ENCODE measurements at regions not wholly inside any gene's neighbourhood (a gene's known extent, or its start where the extent isn't known, plus 50 kb on each side); places are given as distances from the start of the nearest gene placed in this dataset.

- DNase-seq = no peak
Measured at GRCh38 chr4:24720979-24721378, 74.4 kb upstream of the SOD3 start.

DNA sequence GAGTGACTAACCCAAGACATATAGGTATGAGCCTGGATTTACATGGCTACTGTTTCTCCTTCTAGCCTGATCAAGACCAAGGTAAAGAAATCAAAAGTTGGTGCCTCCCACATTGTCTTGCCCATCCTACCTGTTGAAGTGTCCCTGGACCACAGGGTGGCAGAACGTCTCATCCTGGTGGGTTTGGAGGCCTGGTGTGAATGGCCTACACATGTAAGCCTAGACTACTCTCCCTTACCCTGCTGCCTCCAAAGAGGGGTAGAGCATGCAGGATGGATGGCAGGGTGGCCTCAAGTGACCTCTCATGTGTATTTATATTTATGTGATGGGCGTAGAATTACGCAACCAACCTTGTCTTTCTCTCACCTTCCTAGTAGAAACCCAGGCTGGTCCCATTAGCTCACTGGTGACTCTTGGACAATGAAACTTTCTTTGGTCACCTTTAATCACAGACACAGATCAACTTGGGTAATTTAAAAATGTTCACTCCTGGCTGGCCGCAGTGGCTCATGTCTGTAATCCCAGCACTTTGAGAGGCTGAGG lies 73.3 kb upstream of the SOD3 start:
- DNase-seq = no peak

DNA sequence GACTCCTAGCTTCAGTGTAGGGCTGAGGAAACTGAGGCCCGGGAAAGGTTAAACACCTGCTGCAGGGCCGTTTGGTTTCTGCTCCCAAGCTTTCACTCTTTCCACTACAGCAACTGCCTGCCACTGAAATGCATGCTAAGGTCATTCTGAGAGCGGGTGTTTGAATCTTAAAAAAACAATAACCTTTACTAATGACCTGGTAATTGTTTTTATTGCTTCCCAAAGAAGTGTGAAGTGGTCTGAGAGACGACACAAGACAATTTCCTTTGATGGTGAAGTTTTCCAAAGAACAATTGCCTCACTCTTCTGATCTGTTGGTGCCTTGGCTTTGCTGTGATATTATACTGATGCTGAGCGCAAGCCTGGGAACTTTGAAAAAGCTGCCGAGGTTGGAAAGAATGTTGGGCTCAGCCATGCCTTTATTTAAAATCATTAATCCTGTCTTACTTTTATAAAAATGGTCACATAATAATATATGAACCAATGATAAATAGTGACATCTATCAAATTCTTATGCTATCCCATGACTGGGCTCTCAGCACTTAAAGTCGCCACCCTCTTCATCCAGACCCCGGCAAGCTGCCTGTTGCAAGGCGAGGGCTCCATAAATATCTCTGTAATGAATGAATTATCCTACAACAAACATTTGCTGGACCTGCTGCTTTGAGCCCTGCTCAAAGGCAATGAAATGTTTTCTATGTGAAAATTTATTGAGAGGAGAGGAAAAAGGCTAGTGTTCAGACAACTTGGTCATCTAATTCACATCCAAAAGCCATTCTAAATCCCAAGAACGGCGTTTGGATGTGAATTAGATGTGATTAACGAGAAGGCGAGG lies 67.8 kb upstream of the SOD3 start:
- DNase-seq = no peak

DNA sequence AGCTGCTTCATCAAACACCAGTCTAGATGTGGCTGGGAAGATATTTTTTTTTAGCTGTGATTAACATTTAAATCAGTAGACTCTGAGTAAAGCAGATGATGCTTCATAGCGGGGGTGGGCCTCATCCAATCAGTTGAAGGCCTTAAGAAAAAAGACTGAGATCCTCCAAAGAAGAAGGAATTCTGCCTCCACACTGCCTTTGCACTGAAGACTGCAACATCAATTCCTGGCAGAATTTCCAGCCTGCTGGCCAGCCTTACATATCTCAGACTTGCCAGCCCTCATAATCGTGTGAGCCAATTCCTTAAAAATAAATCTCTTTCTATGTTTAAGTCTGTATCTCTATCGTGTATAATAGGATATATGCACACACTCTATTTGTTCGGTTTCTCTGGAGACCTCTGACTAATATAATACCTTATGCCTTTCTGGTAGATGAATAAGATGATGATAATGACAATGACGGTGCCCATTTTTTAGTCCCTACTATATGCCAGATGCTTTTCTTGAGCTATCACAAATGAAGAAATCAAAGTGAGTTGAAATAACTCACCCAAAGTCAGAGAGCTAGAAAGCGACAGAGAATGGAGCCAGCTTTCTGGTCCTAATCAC lies 66.1 kb upstream of the SOD3 start:
- DNase-seq = peak; percentile 33

DNA sequence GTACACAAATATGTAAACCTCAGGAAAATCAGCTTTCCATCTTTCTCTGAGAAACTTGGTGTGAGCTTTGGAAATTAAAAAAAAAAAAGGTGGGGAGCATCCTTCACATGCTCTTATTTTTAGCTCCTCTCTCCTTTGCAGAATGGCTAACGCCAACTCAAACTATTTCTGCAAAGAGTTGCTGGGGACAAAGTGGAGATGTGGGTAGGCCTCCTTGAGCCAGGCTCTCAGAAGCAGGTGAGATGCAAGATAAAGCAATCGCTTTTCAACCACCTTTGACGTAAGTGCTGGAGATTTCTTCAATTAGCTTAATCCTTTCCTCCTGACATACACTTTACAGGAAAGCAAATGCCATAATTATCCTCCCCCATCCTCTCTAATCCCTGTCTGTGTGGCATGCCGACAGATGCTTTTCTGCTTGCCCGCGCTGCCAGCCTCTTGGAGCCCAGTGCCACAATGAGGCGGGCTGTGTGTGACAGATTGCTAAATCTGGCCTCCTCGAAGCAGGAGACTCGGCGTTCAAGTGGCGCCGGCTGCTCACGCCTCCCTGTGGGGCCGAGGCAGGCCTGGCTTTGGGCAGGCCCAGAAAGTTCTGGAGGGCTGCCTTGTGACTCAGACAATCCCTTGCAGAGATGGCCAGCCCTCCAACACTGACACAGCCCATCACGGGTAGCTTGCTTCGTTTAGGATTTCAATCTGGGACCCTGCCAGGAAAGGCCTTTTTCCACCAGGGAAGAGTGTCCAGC lies 64.9 kb upstream of the SOD3 start:
- DNase-seq = peak; percentile 79

DNA sequence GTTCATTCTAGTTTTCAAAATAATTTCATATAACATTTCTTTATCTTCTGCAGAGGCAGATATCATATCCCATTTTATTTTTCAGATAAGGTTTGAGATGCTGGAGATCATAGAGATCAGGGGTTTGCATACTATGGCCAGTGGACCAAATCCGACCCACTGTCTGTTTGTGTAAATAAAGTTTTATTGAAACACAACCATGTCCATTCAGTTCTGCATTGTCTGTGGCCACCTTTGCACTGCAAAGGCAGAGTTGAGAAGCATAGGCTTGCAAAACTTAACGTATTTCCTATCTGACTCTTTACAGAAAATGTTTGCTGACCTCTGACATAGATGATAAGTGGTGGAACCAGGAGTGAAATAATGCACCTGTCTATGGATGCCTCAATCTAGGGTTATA lies 63.9 kb upstream of the SOD3 start:
- DNase-seq = no peak

DNA sequence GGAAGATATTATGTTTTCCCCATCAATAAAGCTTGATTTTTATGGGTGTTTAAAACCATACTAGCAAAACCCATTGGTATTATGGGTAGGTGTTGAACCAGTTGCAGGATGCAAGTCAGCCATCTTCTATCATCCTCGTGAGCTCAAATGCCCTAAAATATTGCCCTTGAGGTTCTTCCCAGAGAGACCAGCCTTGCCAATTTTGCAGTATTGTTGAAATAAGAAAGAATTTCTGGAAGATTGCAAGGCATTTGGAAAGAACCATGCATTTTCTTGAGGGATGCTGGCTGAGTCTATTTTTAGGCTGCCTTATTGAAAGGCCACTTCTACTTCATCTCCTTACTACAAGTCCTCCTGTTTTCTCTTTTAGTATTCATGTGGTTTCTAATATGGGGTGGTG lies 60.9 kb upstream of the SOD3 start:
- no peak for DNase-seq

DNA sequence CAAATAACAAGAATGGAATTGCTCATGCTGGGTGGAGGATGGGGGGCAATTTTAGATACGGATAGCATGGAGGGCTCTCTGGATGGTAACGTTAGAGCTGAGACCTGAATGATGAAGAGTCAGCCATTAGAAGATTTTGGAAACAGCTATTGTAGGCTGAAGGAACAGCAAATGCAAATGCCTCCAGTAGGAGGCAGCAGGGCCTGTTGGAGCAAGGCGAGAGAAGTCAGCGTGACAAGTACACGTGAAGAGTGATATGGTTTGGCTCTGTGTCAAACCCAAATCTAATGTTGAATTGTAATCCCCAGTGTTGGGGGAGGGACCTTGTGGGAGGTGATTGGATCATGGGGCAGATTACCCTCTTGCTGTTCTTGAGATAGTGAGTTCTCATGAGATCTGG lies 59.3 kb upstream of the SOD3 start:
- no peak for DNase-seq

DNA sequence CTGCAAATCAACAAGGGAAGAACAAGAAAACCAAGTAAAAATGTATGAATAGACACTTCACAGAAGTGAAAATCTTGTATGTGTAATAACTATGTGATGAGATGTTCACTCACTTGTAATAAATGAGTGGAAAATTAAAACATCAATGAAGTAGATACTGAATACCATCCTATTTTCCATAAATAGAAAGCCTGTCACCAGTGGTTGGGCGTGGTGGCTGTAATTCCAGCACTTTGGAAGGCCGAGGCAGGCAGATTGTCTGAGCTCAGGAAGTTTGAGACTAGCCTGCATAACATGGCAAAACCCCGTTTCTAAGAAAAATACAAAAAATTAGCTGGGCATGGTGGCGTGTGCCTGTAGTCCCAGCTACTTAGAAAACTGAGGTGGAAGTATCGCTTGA lies 53.5 kb upstream of the SOD3 start:
- no peak for DNase-seq

DNA sequence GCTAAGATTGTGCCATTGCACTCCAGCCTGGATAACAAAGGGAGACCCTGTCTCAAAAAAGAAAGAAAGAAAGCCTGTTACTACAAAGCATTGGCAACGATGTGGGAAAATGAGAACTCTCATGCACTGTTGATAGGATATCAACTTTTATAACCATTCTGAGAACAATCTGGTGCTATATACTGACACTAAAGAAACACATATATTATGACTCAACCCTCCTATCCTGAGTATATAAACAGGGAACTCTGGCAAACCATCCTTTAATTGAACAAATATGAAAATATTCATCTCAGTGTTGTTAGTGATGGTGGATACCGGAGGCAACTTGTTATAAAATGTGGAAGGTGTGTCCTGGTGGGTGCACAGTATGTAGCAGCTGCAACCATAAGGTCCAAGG lies 53.0 kb upstream of the SOD3 start:
- DNase-seq = no peak

DNA sequence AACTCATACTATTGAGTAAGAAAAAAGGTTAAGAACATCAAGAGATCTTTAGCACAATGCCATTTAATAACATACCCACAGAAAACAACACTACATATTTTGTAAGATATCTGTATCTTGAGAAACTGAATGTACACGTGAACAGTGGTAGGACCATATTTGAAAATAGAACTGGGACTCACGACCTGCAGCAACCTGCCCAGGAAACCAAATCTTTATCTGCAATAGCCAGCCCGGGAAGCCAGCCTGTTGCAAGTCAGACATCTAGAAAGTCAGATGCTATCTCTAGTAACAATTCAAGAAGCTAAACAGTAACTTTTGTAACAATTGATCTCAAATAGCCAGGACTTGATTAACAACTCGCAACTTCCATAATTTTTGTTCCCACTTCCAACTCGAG lies 52.6 kb upstream of the SOD3 start:
- no peak for DNase-seq

DNA sequence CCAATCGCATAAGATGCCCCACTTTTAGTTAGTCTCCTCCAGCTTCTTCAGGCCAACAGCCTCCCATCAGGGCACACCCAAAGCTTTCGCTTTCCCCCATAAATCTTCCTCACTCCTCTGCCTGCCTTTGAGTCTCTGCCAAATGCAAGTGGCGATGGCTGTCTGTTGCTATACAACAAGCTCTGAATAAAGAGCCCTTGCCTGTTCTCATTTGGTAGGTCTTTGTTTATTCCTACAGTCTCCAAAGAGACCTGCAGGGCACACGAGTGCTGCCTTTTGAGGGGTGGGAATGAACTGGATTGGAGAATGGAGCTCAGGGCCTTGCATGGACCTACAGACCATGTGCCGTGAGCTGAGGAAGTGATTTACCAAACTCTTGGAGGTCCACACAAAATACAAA lies 52.2 kb upstream of the SOD3 start:
- DNase-seq = no peak

GRCh38 chr4:24743927-24744326 lies 51.4 kb upstream of the SOD3 start:
- no peak for DNase-seq

DNA sequence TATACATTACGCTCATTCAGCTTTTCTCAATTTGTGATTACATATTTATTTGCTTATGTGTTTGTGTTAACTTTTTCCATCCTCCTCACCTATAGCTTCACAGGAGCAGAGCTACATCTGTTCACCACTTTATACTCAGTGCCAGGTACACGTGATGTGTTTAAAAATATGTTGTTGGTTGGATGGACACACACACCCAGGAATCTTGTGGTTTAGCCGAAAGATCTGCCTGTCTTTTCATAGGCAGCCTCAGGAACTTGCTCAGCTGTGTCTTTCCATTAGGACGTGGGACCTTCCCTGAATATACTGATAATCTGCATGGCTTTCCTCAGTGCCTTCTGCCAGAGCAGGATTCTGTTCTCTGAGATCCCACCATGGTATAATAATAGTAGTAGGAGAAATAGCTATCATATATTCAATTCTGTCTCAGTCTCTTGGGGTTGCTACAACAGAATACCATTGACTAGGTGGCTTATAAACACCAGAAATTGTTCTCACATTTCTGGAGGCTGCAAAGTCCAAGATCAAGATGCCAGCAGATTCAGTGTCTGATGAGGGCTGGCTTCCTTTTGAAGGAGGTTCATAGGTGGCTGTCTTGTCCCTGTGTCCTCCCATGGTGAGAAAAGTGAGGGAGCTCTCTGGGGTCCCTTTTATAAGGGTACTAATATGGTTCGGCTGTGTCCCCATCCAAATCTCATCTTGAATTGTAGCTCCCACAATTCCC lies 50.0 kb upstream of the SOD3 start:
- DNase-seq = no peak
